H9 (cell line): ENCODE measurements at regions not wholly inside any gene's neighbourhood (a gene's known extent, or its start where the extent isn't known, plus 50 kb on each side); places are given as distances from the start of the nearest gene placed in this dataset.

Experiments
- DNase-seq: peaks from one replicate; pipeline ENCODE4 v3.0.0-alpha.2; 2017
- H2AFZ ChIP-seq: one replicate; pipeline ENCODE4 v1.6.1; 2013; ENCODE audit warnings: mild to moderate bottlenecking, low read length, control low read depth, moderate library complexity
- H2AK5ac ChIP-seq: 2 replicates; pipeline ENCODE4 v1.6.1; 2013; ENCODE audit warnings: low read length, control low read depth, mixed read lengths; ENCODE audit not compliant: insufficient read length
- H2BK120ac ChIP-seq: one replicate; pipeline ENCODE4 v1.6.1; 2013; ENCODE audit warnings: low read depth, mild to moderate bottlenecking, low read length, control low read depth, inconsistent platforms; ENCODE audit not compliant: poor library complexity, severe bottlenecking
- H2BK12ac ChIP-seq: 2 replicates; pipeline ENCODE4 v1.6.1; 2013; ENCODE audit warnings: low read length, control low read depth, mixed read lengths, low read depth; ENCODE audit not compliant: insufficient read length
- H2BK15ac ChIP-seq: 2 replicates; pipeline ENCODE4 v1.6.1; 2013; ENCODE audit warnings: low read depth, low read length, control low read depth
- H2BK20ac ChIP-seq: one replicate; pipeline ENCODE4 v1.6.1; 2013; ENCODE audit warnings: low read depth, mild to moderate bottlenecking, low read length, control low read depth, inconsistent platforms; ENCODE audit not compliant: poor library complexity, severe bottlenecking
- H2BK5ac ChIP-seq: 2 replicates; pipeline ENCODE4 v1.6.1; 2013; ENCODE audit warnings: low read length, control low read depth, mixed read lengths; ENCODE audit not compliant: insufficient read length
- H3K14ac ChIP-seq: 2 replicates; pipeline ENCODE4 v1.6.1; 2013; ENCODE audit warnings: low read length, control low read depth; ENCODE audit not compliant: insufficient read depth
- H3K18ac ChIP-seq: 2 replicates; pipeline ENCODE4 v1.6.1; 2013; ENCODE audit warnings: low read depth, mild to moderate bottlenecking, mixed read lengths, low read length, control low read depth; ENCODE audit not compliant: insufficient read length
- H3K23ac ChIP-seq: 2 replicates; pipeline ENCODE4 v1.6.1; 2013; ENCODE audit warnings: low read length, control low read depth, mixed read lengths, low read depth; ENCODE audit not compliant: insufficient read length
- H3K23me2 ChIP-seq: 2 replicates; pipeline ENCODE4 v1.6.1; 2013; ENCODE audit warnings: low read depth, mild to moderate bottlenecking, mixed read lengths, low read length, control low read depth; ENCODE audit not compliant: insufficient read length, poor library complexity, severe bottlenecking
- H3K27ac ChIP-seq: 2 replicates; pipeline ENCODE4 v1.5.1; 2013; ENCODE audit warnings: low read length, control low read depth, mixed read lengths, low read depth; ENCODE audit not compliant: insufficient read length
- H3K27me3 ChIP-seq: 2 replicates; pipeline ENCODE4 v1.6.1; 2013; ENCODE audit warnings: low read length, control low read depth, inconsistent platforms; ENCODE audit not compliant: insufficient read depth
- H3K4ac ChIP-seq: 2 replicates; pipeline ENCODE4 v1.6.1; 2013; ENCODE audit warnings: low read depth, mild to moderate bottlenecking, control low read depth, inconsistent platforms, low read length, moderate library complexity
- H3K4me1 ChIP-seq: 2 replicates; pipeline ENCODE4 v1.6.1; 2013; ENCODE audit warnings: low read length, control low read depth, inconsistent platforms; ENCODE audit not compliant: insufficient read depth
- H3K4me2 ChIP-seq: 2 replicates; pipeline ENCODE4 v1.6.1; 2013; ENCODE audit warnings: low read length, control low read depth, mixed read lengths; ENCODE audit not compliant: insufficient read length, insufficient read depth
- H3K56ac ChIP-seq: 2 replicates; pipeline ENCODE4 v1.6.1; 2013; ENCODE audit warnings: low read depth, mild to moderate bottlenecking, mixed read lengths, low read length, control low read depth; ENCODE audit not compliant: insufficient read length
- H3K79me1 ChIP-seq: 2 replicates; pipeline ENCODE4 v1.6.1; 2013; ENCODE audit warnings: low read depth, mild to moderate bottlenecking, moderate library complexity, low read length, control low read depth, inconsistent platforms; ENCODE audit not compliant: insufficient read depth, poor library complexity, severe bottlenecking
- H3K79me2 ChIP-seq: 2 replicates; pipeline ENCODE4 v1.6.1; 2013; ENCODE audit warnings: low read length, control low read depth, inconsistent platforms; ENCODE audit not compliant: insufficient read depth
- H3K9ac ChIP-seq: 2 replicates; pipeline ENCODE4 v1.6.1; 2013; ENCODE audit warnings: low read length, control low read depth, mixed read lengths; ENCODE audit not compliant: insufficient read length; ENCODE audit errors: extremely low read depth
- H3K9me3 ChIP-seq: one replicate; pipeline ENCODE4 v1.6.1; 2013; ENCODE audit warnings: low read depth, low read length, inconsistent platforms; ENCODE audit not compliant: control insufficient read depth
- H3T11ph ChIP-seq: one replicate; pipeline ENCODE4 v1.6.1; 2013; ENCODE audit warnings: mild to moderate bottlenecking, low read length, control low read depth, inconsistent platforms
- H4K20me1 ChIP-seq: one replicate; pipeline ENCODE4 v1.6.1; 2013; ENCODE audit not compliant: control insufficient read depth, insufficient read length, insufficient read depth
- H4K5ac ChIP-seq: 2 replicates; pipeline ENCODE4 v1.6.1; 2013; ENCODE audit warnings: low read depth, mild to moderate bottlenecking, mixed read lengths, low read length, control low read depth; ENCODE audit not compliant: insufficient read length
- H4K8ac ChIP-seq: replicated peaks from 2 replicates; pipeline ENCODE4 v1.6.1; 2013; ENCODE audit warnings: low read length, control low read depth, mixed read lengths, low read depth; ENCODE audit not compliant: insufficient read length
- H4K91ac ChIP-seq: 2 replicates; pipeline ENCODE4 v1.6.1; 2013; ENCODE audit warnings: low read depth, mild to moderate bottlenecking, moderate library complexity, mixed read lengths, low read length, control low read depth; ENCODE audit not compliant: insufficient read length
- H3K27ac Mint-ChIP-seq, 3 experiments: 2 replicates in 2 of 3; 3 replicates in 1 of 3; pipeline ENCODE4 v1.8.0; 2020 to 2021; ENCODE audit warnings: mixed read lengths in 3 of 3, mild to moderate bottlenecking in 1 of 3, moderate library complexity in 1 of 3
- H3K27me3 Mint-ChIP-seq: 2 replicates; pipeline ENCODE4 v1.8.0; 2021; ENCODE audit warnings: low read depth, mild to moderate bottlenecking, moderate library complexity, mixed read lengths
- H3K36me3 Mint-ChIP-seq, 3 experiments: 2 replicates in 2 of 3; 3 replicates in 1 of 3; pipeline ENCODE4 v1.8.0; 2020 to 2021; ENCODE audit warnings: low read depth in 3 of 3, mixed read lengths in 3 of 3; ENCODE audit not compliant: insufficient read depth in 1 of 3
- H3K4me1 Mint-ChIP-seq, 2 experiments: 2 replicates each; pipeline ENCODE4 v1.8.0; 2020; ENCODE audit warnings: mixed read lengths in 2 of 2
- H3K4me3 Mint-ChIP-seq, 2 experiments: 2 replicates in 1 of 2; 3 replicates in 1 of 2; pipeline ENCODE4 v1.8.0; 2020 to 2021; ENCODE audit warnings: mild to moderate bottlenecking in 2 of 2, mixed read lengths in 2 of 2, moderate library complexity in 1 of 2
- H3K9me3 Mint-ChIP-seq, 2 experiments: 2 replicates in 1 of 2; 3 replicates in 1 of 2; pipeline ENCODE4 v1.8.0; 2020; ENCODE audit warnings: mild to moderate bottlenecking in 2 of 2, mixed read lengths in 2 of 2, moderate library complexity in 1 of 2
- WGBS: extraction: QIAGEN DNeasy Blood & Tissue Kit; methylation state at CpG from one replicate; pipeline ENCODE4 v1.1.7; 2013; ENCODE audit warnings: missing lambda C conversion rate, low lambda C conversion rate, mixed read lengths; ENCODE audit not compliant: insufficient read length; ENCODE audit errors: extremely low coverage; 5-methylcytosine and 5-hydroxymethylcytosine counted together
- TF ChIP-seq, protein P1 (sequence below): fragments of 200-600 bp; sonication (generic); conservative IDR thresholded peaks from 3 replicates; pipeline ENCODE4 v1.8.0; 2021; ENCODE audit warnings: antibody characterized with exemption, mild to moderate bottlenecking

DNA sequence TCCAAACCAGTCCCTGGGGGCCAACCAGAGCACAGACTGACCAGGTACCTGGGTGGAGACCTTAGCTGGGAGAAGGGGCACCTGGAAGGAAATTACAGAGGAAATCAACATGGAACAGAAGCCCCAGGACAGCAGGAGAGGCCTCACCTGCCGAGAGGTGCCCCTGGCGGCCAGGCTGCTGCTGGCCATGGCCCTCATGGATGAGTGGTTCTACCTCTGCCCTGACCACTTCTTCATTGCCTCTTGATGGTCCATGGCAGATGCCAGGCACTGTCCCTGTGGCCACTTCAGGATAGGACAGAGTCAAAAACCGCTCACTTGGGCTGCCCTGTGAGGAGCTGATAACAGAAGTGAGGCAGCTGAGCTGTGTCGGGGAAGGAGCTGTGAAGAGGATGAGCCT lies 73.1 kb upstream of the GNG2 start:
- no peak overlapping the region for H3K18ac ChIP-seq
- H3K4me1 ChIP-seq = no peaks in the 10 kb centered on the region
- Mint-ChIP-seq H3K27ac (no peak overlapping the region), H3K4me1 (no peaks in the 10 kb centered on the region), H3K4me3 (no peak overlapping the region), H3K36me3 (peaks cover 11 to 15% (median 12%) of the 10 kb centered on the region in 3 experiments), H3K9me3 (peaks cover 19 to 23% of the 10 kb centered on the region in 2 experiments), H3K27me3 (peaks cover 7% of the 10 kb centered on the region)
- no peaks in the 10 kb centered on the region for H4K20me1 ChIP-seq
- H2BK5ac ChIP-seq = no peak overlapping the region
- H3K9me3 ChIP-seq = no peaks in the 10 kb centered on the region
- no peak overlapping the region for H3K4ac ChIP-seq
- H3K14ac ChIP-seq = no peak overlapping the region
- no CpG with 5 or more reads among the region's 4 CpGs for WGBS
- H3K27ac ChIP-seq = no peak overlapping the region
- H3K4me2 ChIP-seq = no peak overlapping the region
- H2BK15ac ChIP-seq = no peak overlapping the region
- H3K27me3 ChIP-seq = no peaks in the 10 kb centered on the region
- no peaks in the 10 kb centered on the region for H3K79me2 ChIP-seq
- no peak overlapping the region for H4K91ac ChIP-seq
- H2BK20ac ChIP-seq = no peak overlapping the region
- no peak overlapping the region for H4K5ac ChIP-seq
- no peak overlapping the region for H2AK5ac ChIP-seq
- H3K23me2 ChIP-seq = no peaks in the 10 kb centered on the region
- DNase-seq = no peak
- H3K23ac ChIP-seq = no peak overlapping the region
- H2BK12ac ChIP-seq = no peak overlapping the region
- TF ChIP-seq, protein P1, sequence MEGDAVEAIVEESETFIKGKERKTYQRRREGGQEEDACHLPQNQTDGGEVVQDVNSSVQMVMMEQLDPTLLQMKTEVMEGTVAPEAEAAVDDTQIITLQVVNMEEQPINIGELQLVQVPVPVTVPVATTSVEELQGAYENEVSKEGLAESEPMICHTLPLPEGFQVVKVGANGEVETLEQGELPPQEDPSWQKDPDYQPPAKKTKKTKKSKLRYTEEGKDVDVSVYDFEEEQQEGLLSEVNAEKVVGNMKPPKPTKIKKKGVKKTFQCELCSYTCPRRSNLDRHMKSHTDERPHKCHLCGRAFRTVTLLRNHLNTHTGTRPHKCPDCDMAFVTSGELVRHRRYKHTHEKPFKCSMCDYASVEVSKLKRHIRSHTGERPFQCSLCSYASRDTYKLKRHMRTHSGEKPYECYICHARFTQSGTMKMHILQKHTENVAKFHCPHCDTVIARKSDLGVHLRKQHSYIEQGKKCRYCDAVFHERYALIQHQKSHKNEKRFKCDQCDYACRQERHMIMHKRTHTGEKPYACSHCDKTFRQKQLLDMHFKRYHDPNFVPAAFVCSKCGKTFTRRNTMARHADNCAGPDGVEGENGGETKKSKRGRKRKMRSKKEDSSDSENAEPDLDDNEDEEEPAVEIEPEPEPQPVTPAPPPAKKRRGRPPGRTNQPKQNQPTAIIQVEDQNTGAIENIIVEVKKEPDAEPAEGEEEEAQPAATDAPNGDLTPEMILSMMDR = no peak
- no peaks in the 10 kb centered on the region for H3K79me1 ChIP-seq
- no peak overlapping the region for H3K9ac ChIP-seq
- H2BK120ac ChIP-seq = no peak overlapping the region
- H4K8ac ChIP-seq = no peak overlapping the region
- no peak overlapping the region for H3K56ac ChIP-seq
- H3T11ph ChIP-seq = no peak overlapping the region
- no peak overlapping the region for H2AFZ ChIP-seq
